BE2C (cell line): ENCODE measurements at regions not wholly inside any gene's neighbourhood (a gene's known extent, or its start where the extent isn't known, plus 50 kb on each side); places are given as distances from the start of the nearest gene placed in this dataset.

Experiments used
- DNase-seq: peaks from one replicate; pipeline ENCODE4 v3.0.0-alpha.2; 2020
- H3K27me3 ChIP-seq: fragments of 250-450 bp; sonication (Bioruptor Pico); 2 replicates; pipeline ENCODE4 v1.5.1; 2020; ENCODE audit warnings: mild to moderate bottlenecking
- H3K36me3 ChIP-seq: fragments of 250-450 bp; sonication (Bioruptor Pico); 2 replicates; pipeline ENCODE4 v1.5.1; 2020; ENCODE audit warnings: mild to moderate bottlenecking
- H3K4me1 ChIP-seq: fragments of 250-450 bp; sonication (Bioruptor Pico); 2 replicates; pipeline ENCODE4 v1.5.1; 2020
- H3K4me3 ChIP-seq: 2 replicates; pipeline ENCODE4 v1.5.1; 2011; ENCODE audit warnings: low read depth, low read length
- H3K9me3 ChIP-seq: fragments of 250-450 bp; sonication (Bioruptor Pico); 2 replicates; pipeline ENCODE4 v1.5.1; 2020
- TF ChIP-seq, protein P1 (sequence below): IDR thresholded peaks from 2 replicates; pipeline ENCODE4 v1.5.1; 2012; ENCODE audit warnings: mild to moderate bottlenecking, low read depth, low read length

DNA sequence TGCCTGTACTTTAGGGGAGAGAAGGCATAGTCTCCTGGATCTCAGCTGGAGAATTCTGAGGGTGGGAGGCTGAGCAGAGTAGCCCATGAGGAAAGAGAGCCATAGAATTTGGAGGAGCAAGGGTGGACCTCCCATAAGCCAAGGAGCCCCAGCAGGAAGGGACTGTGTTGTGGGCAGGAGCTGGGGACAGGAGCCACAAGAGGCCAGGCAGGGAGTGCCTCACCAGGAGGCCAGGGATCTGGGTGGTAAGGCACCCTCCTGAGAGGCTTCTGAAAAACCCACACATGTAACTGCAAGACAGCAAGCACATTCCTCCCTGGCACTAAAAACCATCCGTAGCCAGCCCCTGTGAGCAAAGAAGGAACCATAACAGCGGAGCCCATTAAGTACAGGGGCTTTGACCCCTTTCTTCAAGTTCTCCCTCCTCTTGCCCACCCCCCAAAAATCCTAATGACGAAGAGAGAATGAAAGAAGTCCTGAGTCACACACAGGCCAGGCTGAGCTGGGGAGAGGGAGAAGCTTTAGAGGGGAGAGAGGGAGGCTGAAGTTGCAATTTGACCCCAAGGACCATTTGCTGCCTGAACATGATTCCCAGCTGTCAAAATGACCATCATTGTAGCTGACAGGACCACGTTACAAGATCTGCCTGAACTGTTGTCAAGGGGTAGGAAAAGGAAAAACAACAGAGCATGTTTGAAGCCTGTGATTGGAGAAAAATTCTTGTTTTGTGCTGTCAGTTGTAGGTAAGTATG is 82.6 kb downstream of the TRIM42 start:
- H3K36me3 ChIP-seq: no peaks in the 10 kb centered on the region
- no peaks in the 10 kb centered on the region for H3K4me1 ChIP-seq
- H3K4me3 ChIP-seq: no peak overlapping the region
- H3K27me3 ChIP-seq: peaks cover 31% of the 10 kb centered on the region
- TF ChIP-seq, protein P1, sequence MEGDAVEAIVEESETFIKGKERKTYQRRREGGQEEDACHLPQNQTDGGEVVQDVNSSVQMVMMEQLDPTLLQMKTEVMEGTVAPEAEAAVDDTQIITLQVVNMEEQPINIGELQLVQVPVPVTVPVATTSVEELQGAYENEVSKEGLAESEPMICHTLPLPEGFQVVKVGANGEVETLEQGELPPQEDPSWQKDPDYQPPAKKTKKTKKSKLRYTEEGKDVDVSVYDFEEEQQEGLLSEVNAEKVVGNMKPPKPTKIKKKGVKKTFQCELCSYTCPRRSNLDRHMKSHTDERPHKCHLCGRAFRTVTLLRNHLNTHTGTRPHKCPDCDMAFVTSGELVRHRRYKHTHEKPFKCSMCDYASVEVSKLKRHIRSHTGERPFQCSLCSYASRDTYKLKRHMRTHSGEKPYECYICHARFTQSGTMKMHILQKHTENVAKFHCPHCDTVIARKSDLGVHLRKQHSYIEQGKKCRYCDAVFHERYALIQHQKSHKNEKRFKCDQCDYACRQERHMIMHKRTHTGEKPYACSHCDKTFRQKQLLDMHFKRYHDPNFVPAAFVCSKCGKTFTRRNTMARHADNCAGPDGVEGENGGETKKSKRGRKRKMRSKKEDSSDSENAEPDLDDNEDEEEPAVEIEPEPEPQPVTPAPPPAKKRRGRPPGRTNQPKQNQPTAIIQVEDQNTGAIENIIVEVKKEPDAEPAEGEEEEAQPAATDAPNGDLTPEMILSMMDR: no peak
- H3K9me3 ChIP-seq: no peaks in the 10 kb centered on the region
- DNase-seq: no peak

DNA sequence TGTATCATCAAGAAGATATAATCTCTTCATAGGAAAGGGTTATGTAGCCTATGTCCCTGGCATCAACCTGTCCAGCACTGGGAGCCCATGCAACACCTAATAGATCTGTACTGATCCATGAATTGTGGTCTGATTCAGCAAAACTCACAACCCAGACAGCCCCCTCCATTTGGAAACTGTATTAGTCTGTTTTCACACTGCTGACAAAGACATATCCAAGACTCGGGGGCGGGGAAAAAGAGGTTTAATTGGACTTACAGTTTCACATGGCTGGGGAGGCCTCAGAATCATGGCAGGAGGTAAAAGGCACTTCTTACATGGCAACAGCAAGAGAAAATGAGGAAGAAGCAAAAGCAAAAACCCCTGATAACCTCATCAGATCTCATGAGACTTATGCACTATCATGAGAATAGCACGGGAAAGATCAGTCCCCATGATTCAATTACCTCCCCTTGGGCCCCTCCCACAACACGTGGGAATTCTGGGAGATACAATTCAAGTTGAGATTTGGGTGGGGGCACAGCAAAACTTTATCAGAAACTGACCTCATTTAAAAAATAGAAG is 83.3 kb downstream of the TRIM42 start:
- Histone ChIP-seq H3K36me3 (no peaks in the 10 kb centered on the region), H3K9me3 (no peaks in the 10 kb centered on the region), H3K27me3 (peaks cover 30% of the 10 kb centered on the region), H3K4me3 (no peak overlapping the region), H3K4me1 (no peaks in the 10 kb centered on the region)
- DNase-seq: no peak
- TF ChIP-seq, protein P1: no peak

DNA sequence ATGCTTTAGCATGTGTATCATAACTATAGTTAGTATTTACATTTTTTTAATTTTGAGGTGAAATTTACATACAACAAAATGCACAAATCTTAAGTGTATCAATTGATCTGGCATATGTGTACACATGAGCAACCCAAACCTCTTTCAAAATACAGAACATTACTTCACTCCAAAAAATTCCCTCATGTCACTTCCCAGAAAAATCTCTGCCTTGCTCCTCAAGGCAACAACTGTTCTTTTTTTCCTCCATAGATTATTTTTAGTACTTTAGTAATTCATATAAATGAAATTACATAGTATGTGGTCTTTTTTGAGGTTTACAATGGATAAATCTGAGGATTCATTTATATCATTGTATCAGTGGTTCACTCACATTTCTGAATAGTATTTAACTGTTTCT is 84.9 kb downstream of the TRIM42 start:
- Histone ChIP-seq H3K4me3 (no peak overlapping the region), H3K9me3 (no peaks in the 10 kb centered on the region), H3K27me3 (peaks cover 27% of the 10 kb centered on the region), H3K36me3 (no peaks in the 10 kb centered on the region), H3K4me1 (no peaks in the 10 kb centered on the region)
- DNase-seq: no peak
- TF ChIP-seq, protein P1: no peak

DNA sequence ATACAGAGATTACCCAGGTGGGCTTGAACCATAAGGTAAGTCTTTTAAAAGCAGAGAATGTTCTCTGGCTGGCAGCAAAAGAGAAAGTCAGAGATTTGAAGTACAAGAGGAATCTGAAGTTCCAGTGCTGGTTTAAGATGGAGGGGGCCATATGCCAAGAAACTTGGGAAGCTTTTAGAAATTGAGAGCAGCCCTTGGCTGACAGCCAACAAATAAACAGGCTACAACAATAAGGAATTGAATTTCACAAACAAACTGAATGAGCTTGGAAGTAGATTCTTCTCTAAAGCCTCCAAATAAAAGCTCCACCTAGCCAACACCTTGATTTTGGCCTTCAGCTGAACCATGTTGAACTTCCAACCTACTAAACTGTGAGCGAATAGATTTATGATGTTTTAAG is 85.7 kb downstream of the TRIM42 start:
- Histone ChIP-seq H3K4me3 (no peak overlapping the region), H3K36me3 (no peaks in the 10 kb centered on the region), H3K27me3 (peaks cover 23% of the 10 kb centered on the region), H3K4me1 (no peaks in the 10 kb centered on the region), H3K9me3 (no peaks in the 10 kb centered on the region)
- no peak for DNase-seq
- TF ChIP-seq, protein P1: no peak

DNA sequence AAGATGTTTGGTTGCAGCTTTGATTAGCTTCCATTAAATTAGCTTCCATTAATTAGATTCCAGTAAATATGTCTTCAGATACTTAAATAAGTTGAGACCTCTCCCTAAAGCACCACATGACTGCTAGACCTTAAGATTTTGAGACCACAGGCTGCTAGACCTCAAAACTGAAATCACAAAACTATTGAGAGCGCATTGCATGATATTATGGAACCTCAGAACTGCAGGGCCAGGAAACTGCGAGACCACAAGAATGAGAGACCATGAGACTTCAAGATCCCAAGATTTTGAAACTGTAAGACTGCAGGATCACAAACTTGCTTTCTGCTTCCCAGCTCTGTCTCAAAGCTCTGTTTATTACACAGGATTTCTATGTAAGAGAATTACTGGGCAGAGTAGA is 87.4 kb downstream of the TRIM42 start:
- DNase-seq: no peak
- TF ChIP-seq, protein P1: no peak
- no peaks in the 10 kb centered on the region for H3K4me1 ChIP-seq
- no peaks in the 10 kb centered on the region for H3K36me3 ChIP-seq
- H3K4me3 ChIP-seq: no peak overlapping the region
- H3K9me3 ChIP-seq: no peaks in the 10 kb centered on the region
- H3K27me3 ChIP-seq: peaks cover 29% of the 10 kb centered on the region

DNA sequence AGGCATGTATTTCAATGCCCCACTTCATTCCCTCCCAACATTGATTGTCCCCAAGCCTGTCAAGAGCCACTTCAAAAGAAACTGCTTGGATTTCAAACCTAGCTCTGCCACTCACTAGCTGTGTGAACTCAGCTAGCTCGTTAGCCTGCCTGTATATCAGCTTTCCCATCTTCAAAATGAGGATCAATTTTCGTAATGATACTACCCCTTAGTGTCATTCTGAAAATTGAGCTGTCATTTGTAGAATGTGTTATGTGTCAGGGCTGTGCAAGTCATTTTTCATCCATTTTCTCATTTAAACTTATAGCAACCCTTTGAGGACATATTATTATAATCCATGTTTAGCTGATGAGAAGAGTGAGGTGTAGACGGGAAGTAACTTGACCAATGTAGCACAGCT is 88.6 kb downstream of the TRIM42 start:
- TF ChIP-seq, protein P1: no peak
- no peak overlapping the region for H3K4me3 ChIP-seq
- H3K4me1 ChIP-seq: no peaks in the 10 kb centered on the region
- peaks cover 27% of the 10 kb centered on the region for H3K27me3 ChIP-seq
- DNase-seq: no peak
- no peaks in the 10 kb centered on the region for H3K9me3 ChIP-seq
- H3K36me3 ChIP-seq: no peaks in the 10 kb centered on the region
